KMS-11 (cell line): ENCODE measurements at regions not wholly inside any gene's neighbourhood (a gene's known extent, or its start where the extent isn't known, plus 50 kb on each side); places are given as distances from the start of the nearest gene placed in this dataset.

ENCODE experiments used
- H2AFZ ChIP-seq: fragments of 200-600 bp; sonication (generic); 2 replicates; pipeline ENCODE4 v1.6.1; 2016; ENCODE audit warnings: antibody characterized with exemption, mixed run types, low read depth
- H3K27ac ChIP-seq: fragments of 200-600 bp; sonication (generic); 2 replicates; pipeline ENCODE4 v1.6.1; 2016; ENCODE audit warnings: mild to moderate bottlenecking, mixed run types
- H3K27me3 ChIP-seq: fragments of 200-600 bp; sonication (generic); 2 replicates; pipeline ENCODE4 v1.6.1; 2017; ENCODE audit warnings: mild to moderate bottlenecking, low read depth, mixed run types, moderate library complexity; ENCODE audit not compliant: insufficient read depth
- H3K36me3 ChIP-seq: fragments of 200-600 bp; sonication (generic); 2 replicates; pipeline ENCODE4 v1.6.1; 2017; ENCODE audit warnings: mild to moderate bottlenecking, mixed run types; ENCODE audit not compliant: insufficient read depth
- H3K4me1 ChIP-seq: fragments of 200-600 bp; sonication (generic); 2 replicates; pipeline ENCODE4 v1.6.1; 2016; ENCODE audit warnings: mild to moderate bottlenecking, low read depth, mixed run types; ENCODE audit not compliant: poor library complexity, severe bottlenecking
- H3K4me2 ChIP-seq: fragments of 200-600 bp; sonication (generic); 2 replicates; pipeline ENCODE4 v1.7.0; 2016; ENCODE audit warnings: mild to moderate bottlenecking, mixed run types
- H3K4me3 ChIP-seq: fragments of 200-600 bp; sonication (generic); IDR thresholded peaks from 2 replicates; pipeline ENCODE4 v1.6.1; 2017; ENCODE audit warnings: low read depth, low read length, mixed read lengths; ENCODE audit not compliant: insufficient read depth
- H3K79me2 ChIP-seq: fragments of 200-600 bp; sonication (generic); 2 replicates; pipeline ENCODE4 v1.6.1; 2016; ENCODE audit warnings: low read depth, mixed run types; ENCODE audit not compliant: insufficient read depth
- H3K9ac ChIP-seq: fragments of 200-600 bp; sonication (generic); 2 replicates; pipeline ENCODE4 v1.6.1; 2016; ENCODE audit warnings: mild to moderate bottlenecking, mixed run types
- H4K20me1 ChIP-seq: fragments of 200-600 bp; sonication (generic); 2 replicates; pipeline ENCODE4 v1.6.1; 2016; ENCODE audit warnings: mild to moderate bottlenecking, mixed run types; ENCODE audit not compliant: insufficient read depth
- TF ChIP-seq, protein P1 (sequence below): fragments of 200-600 bp; sonication (generic); conservative IDR thresholded peaks from 2 replicates; pipeline ENCODE4 v1.6.1; 2017; ENCODE audit warnings: low read depth, mild to moderate bottlenecking, antibody characterized with exemption, low read length, moderate library complexity, mixed read lengths

DNA sequence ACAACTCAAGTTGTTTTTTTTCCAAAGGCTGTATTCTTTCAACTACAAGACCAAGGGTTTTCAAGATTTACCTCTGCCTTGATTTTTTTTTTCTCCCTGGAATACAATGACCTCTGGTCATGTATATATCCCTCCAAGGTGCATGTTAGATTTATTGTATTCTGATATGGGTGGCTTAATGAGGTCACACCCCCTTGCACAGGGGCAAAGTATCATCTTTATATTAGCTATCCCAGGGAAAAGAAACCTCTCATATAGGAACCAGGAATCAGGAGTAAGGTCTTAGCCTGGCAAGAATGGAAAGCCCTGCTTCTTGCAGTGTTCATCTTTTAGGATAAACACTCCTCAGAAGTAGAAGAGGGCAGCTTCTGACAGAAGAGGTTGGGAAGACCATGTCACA is 516.9 kb upstream of the TENM4 start:
- no peaks in the 10 kb centered on the region for H3K27me3 ChIP-seq
- no peak overlapping the region for H3K4me3 ChIP-seq
- no peak overlapping the region for H2AFZ ChIP-seq
- TF ChIP-seq, protein P1, sequence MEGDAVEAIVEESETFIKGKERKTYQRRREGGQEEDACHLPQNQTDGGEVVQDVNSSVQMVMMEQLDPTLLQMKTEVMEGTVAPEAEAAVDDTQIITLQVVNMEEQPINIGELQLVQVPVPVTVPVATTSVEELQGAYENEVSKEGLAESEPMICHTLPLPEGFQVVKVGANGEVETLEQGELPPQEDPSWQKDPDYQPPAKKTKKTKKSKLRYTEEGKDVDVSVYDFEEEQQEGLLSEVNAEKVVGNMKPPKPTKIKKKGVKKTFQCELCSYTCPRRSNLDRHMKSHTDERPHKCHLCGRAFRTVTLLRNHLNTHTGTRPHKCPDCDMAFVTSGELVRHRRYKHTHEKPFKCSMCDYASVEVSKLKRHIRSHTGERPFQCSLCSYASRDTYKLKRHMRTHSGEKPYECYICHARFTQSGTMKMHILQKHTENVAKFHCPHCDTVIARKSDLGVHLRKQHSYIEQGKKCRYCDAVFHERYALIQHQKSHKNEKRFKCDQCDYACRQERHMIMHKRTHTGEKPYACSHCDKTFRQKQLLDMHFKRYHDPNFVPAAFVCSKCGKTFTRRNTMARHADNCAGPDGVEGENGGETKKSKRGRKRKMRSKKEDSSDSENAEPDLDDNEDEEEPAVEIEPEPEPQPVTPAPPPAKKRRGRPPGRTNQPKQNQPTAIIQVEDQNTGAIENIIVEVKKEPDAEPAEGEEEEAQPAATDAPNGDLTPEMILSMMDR = no peak
- H3K36me3 ChIP-seq = no peaks in the 10 kb centered on the region
- no peaks in the 10 kb centered on the region for H3K79me2 ChIP-seq
- H3K4me2 ChIP-seq = no peak overlapping the region
- no peak overlapping the region for H3K9ac ChIP-seq
- H4K20me1 ChIP-seq = no peaks in the 10 kb centered on the region
- H3K27ac ChIP-seq = no peak overlapping the region
- no peaks in the 10 kb centered on the region for H3K4me1 ChIP-seq

DNA sequence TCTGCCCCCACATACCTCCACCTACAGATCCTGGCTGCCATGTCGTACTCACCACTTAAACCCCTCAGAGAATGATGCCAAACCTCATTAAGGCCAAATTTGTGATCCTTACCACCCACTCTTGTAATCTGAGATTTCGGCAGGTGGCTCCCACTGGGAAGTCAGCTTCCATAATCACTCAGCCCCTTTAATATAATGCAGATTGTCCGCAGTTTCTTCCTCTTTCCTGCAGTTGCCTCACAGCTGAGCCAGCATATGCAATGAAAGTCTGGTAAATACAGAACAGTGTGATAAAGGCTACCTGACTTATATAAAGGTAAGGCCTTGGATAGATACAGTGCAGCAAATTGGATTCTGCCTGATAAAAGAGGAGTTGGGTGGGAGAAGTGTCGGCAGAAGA is 515.2 kb upstream of the TENM4 start:
- no peaks in the 10 kb centered on the region for H3K4me1 ChIP-seq
- H3K36me3 ChIP-seq = no peaks in the 10 kb centered on the region
- no peak overlapping the region for H2AFZ ChIP-seq
- H3K9ac ChIP-seq = no peak overlapping the region
- H3K27ac ChIP-seq = no peak overlapping the region
- H3K4me2 ChIP-seq = no peak overlapping the region
- H3K79me2 ChIP-seq = no peaks in the 10 kb centered on the region
- no peaks in the 10 kb centered on the region for H4K20me1 ChIP-seq
- H3K4me3 ChIP-seq = no peak overlapping the region
- H3K27me3 ChIP-seq = no peaks in the 10 kb centered on the region
- TF ChIP-seq, protein P1 = no peak

DNA sequence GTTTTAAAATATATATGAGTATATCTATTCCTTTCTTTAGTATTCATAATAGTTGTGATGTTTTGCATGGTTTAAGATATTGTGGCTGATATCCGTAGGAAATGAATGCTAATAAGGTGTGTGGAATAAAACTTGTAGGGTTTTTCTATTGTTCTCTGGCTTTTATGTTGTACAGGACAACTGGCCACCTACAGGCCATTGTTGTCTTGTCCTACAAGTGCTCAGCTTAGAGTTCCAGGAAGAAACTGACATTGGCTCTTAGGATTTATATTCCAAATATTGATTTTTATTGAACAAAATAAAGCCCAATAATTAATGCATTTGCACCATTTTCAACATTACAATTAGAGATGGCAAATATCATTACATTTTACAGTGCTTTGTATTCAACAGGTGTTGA is 512.8 kb upstream of the TENM4 start:
- no peaks in the 10 kb centered on the region for H4K20me1 ChIP-seq
- H3K36me3 ChIP-seq = no peaks in the 10 kb centered on the region
- no peak overlapping the region for H3K4me3 ChIP-seq
- H3K27me3 ChIP-seq = no peaks in the 10 kb centered on the region
- H3K9ac ChIP-seq = no peak overlapping the region
- TF ChIP-seq, protein P1 = no peak
- no peak overlapping the region for H2AFZ ChIP-seq
- no peaks in the 10 kb centered on the region for H3K4me1 ChIP-seq
- H3K79me2 ChIP-seq = no peaks in the 10 kb centered on the region
- no peak overlapping the region for H3K4me2 ChIP-seq
- H3K27ac ChIP-seq = no peak overlapping the region

DNA sequence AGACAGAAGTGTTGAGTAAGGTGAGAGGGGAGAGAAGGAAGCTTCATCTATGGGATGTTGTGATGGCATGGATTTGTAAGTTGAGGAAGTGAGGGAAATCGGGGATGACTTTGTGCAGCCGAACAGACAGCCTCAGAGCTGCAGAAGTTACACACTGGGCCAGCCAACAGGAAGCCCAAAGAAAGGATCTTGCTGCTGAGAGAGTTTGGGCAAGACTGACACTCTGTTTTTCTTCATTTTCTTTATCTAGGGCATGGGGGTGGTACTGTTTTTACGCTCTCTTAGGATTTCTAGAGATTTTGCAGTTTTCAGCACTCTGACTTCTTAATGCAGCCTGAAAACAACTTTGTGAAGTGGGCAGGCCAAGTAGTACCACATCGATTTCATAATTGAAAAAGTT is 509.9 kb upstream of the TENM4 start:
- H3K79me2 ChIP-seq = no peaks in the 10 kb centered on the region
- H4K20me1 ChIP-seq = no peaks in the 10 kb centered on the region
- H2AFZ ChIP-seq = no peak overlapping the region
- H3K36me3 ChIP-seq = no peaks in the 10 kb centered on the region
- H3K4me1 ChIP-seq = no peaks in the 10 kb centered on the region
- H3K27me3 ChIP-seq = no peaks in the 10 kb centered on the region
- H3K4me3 ChIP-seq = no peak overlapping the region
- H3K27ac ChIP-seq = no peak overlapping the region
- TF ChIP-seq, protein P1 = no peak
- no peak overlapping the region for H3K9ac ChIP-seq
- H3K4me2 ChIP-seq = no peak overlapping the region

DNA sequence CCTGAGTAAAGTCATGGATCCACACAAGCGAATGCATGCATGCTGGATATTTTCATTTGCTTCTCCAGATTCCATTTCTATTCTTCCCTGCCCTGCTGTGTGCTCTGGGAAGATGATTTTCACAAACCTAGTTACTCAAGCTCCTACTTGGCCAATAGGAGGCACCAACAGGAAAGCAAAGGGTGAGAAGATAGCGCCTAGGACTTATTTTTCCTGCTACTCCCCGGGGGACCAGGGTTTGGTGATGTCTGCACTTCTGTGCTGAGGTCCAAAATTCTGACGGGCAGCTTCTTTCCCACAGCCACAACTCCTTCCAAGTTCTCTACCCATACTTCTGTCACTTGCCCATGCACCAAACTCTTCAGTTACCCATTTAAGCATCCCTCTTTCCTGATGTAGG is 509.3 kb upstream of the TENM4 start:
- TF ChIP-seq, protein P1 = no peak
- Histone ChIP-seq H3K4me2 (no peak overlapping the region), H2AFZ (no peak overlapping the region), H3K27ac (no peak overlapping the region), H3K4me3 (no peak overlapping the region), H3K4me1 (no peaks in the 10 kb centered on the region), H3K79me2 (no peaks in the 10 kb centered on the region), H3K9ac (no peak overlapping the region), H3K27me3 (no peaks in the 10 kb centered on the region), H4K20me1 (no peaks in the 10 kb centered on the region), H3K36me3 (no peaks in the 10 kb centered on the region)
